Gastrocnemius medialis (tissue), 4 donors: ENCODE measurements at regions not wholly inside any gene's neighbourhood (a gene's known extent, or its start where the extent isn't known, plus 50 kb on each side); places are given as distances from the start of the nearest gene placed in this dataset.

Experiments
- ATAC-seq, 2 donors: fragments of 150-250 bp; one replicate each; pipeline ENCODE4 v1.9.1; 2016
- DNase-seq, 2 donors: peaks; one replicate each; pipeline ENCODE4 v3.0.0-alpha.2; 2019
- H3K27ac ChIP-seq, 4 donors: fragments of 200-600 bp; sonication (generic); 1 replicate in 1 of 4; 2 replicates in 3 of 4; pipeline ENCODE4 v1.5.1; 2016 to 2018; ENCODE audit warnings: mild to moderate bottlenecking in 2 of 4, moderate library complexity in 1 of 4
- H3K27me3 ChIP-seq, 3 donors: fragments of 200-600 bp; sonication (generic) in 2 of 3; 1 replicate in 1 of 3; 2 replicates in 2 of 3; pipeline versions ENCODE4 v1.5.1 to v1.6.0; 2016 to 2019; ENCODE audit warnings: mild to moderate bottlenecking in 1 of 3, moderate library complexity in 1 of 3
- H3K36me3 ChIP-seq, 2 donors: fragments of 200-600 bp; sonication (generic) in 1 of 2; one replicate each; pipeline ENCODE4 v1.5.1; 2017 to 2018
- H3K4me1 ChIP-seq, 2 donors: fragments of 200-600 bp; sonication (generic) in 1 of 2; one replicate each; pipeline ENCODE4 v1.5.1; 2016 to 2017; ENCODE audit warnings: mild to moderate bottlenecking in 2 of 2
- H3K4me3 ChIP-seq, 4 donors: fragments of 200-600 bp; sonication (generic) in 3 of 4; 1 replicate in 1 of 4; 2 replicates in 3 of 4; pipeline ENCODE4 v1.5.1; 2016 to 2019; ENCODE audit warnings: mild to moderate bottlenecking in 2 of 4
- H3K9me3 ChIP-seq, 3 donors: fragments of 200-600 bp; sonication (generic) in 2 of 3; 1 replicate in 1 of 3; 2 replicates in 2 of 3; pipeline ENCODE4 v1.5.1; 2016 to 2019
- POLR2A ChIP-seq, 2 donors: fragments of 450-650 bp; IDR thresholded peaks; one replicate each; pipeline ENCODE4 v1.6.1; 2017; ENCODE audit warnings: antibody characterized with exemption in 2 of 2, mild to moderate bottlenecking in 2 of 2, moderate library complexity in 2 of 2
- in situ Hi-C, 4 donors: fragments of 200-750 bp; cut with MboI; loops; one replicate each; pipeline versions ENCODE4 v1.15.0 to v1.8.0; 2017; ENCODE audit warnings: low sequenced_read_pairs in 4 of 4
- intact Hi-C: fragments of 100-400 bp; cut with DNase I; formaldehyde crosslinking; loops from one replicate; pipeline ENCODE4 v1.15.1; 2023; ENCODE audit warnings: low total_unique reads
- TF ChIP-seq, protein P1 (sequence below), 5 experiments: fragments of 450-650 bp in 3 of 5; fragments of 200-600 bp in 2 of 5; sonication (generic) in 2 of 5; IDR thresholded peaks in 4 of 5; conservative IDR thresholded peaks in 1 of 5; 1 replicate in 4 of 5; 2 replicates in 1 of 5; pipeline ENCODE4 v1.5.1; 2016 to 2019; ENCODE audit warnings: antibody characterized with exemption in 5 of 5, mild to moderate bottlenecking in 3 of 5, moderate library complexity in 3 of 5

DNA sequence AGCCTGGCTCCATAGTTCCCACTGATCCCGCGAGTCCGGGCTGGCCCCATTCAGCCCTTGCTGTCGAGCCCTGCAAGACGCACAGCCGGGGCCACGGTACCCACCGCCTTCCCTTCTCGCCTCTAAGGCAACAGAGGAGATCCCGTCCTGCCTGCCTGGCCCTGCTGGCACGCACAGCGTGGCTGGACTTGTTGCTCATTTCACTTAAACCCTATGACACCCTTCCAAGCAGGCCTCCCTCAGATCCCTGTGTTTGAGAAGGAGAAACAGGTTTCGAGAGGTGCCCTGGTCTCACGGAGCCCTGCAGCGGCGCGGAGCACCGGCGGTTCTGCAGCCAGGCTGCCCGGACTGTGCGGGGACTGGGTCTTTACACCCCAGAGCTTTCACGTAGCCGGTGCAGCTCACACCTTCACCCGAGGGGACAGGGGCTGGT, 1048.4 kb downstream of the BRD1 start:
- no peaks in the 10 kb centered on the region for H3K4me1 ChIP-seq
- no peak overlapping the region for H3K4me3 ChIP-seq
- H3K36me3 ChIP-seq = no peaks in the 10 kb centered on the region
- no peaks in the 10 kb centered on the region for H3K9me3 ChIP-seq
- in situ Hi-C loops (no loop called here), intact Hi-C loops (no loop called here)
- no peak overlapping the region for H3K27ac ChIP-seq
- no peak for ATAC-seq
- no peak for TF ChIP-seq POLR2A (IDR thresholded peaks at IDR 0.05)
- TF ChIP-seq, protein P1, sequence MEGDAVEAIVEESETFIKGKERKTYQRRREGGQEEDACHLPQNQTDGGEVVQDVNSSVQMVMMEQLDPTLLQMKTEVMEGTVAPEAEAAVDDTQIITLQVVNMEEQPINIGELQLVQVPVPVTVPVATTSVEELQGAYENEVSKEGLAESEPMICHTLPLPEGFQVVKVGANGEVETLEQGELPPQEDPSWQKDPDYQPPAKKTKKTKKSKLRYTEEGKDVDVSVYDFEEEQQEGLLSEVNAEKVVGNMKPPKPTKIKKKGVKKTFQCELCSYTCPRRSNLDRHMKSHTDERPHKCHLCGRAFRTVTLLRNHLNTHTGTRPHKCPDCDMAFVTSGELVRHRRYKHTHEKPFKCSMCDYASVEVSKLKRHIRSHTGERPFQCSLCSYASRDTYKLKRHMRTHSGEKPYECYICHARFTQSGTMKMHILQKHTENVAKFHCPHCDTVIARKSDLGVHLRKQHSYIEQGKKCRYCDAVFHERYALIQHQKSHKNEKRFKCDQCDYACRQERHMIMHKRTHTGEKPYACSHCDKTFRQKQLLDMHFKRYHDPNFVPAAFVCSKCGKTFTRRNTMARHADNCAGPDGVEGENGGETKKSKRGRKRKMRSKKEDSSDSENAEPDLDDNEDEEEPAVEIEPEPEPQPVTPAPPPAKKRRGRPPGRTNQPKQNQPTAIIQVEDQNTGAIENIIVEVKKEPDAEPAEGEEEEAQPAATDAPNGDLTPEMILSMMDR (IDR thresholded peaks at IDR 0.05 in 4 of 5, conservative IDR thresholded peaks at IDR 0.05 in 1 of 5) = no peak
- DNase-seq = no peak
- no peaks in the 10 kb centered on the region for H3K27me3 ChIP-seq

DNA sequence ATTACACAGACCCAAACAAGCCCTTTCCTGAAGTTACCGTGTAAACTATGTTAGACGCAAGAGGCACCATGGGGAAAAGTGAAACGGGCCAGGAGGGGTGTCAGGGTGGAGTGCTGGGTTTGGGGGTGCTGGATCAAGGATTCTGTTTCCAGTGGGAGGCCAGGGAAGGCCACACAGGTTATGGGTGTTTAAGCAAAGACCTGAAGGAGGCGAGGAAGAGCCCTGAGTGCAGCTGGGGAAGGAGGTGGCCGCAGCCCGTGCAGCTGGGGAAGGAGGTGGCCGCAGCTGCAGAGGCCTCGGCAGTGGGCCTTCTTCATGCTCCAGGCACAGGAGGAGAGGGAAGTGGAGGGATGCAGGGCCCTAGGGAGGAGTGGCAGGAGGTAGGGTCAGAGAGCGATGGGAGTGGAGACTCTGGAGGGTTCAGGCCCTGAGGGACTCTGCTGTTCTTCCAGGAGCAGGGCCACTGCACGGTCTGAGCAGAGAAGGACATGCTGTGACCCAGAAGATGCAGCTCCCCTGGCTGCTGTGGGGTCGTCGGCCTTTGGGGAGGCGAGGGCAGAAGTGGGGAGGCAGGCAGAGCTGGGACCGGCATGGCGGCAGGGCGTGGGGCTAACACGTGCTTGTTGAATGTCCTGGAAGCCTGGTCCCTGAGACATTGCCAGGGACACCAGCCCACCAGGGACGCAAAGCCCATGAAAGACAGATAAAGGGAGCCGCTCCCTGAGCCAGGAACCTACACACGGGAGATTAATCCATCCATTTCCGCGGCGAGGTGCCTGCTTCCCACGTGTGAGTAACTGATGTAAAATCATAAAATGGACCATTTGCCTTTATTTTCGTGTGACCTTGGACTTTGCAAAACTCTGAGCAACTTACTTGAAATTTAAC, 1049.1 kb downstream of the BRD1 start:
- H3K27me3 ChIP-seq = no peaks in the 10 kb centered on the region

DNA sequence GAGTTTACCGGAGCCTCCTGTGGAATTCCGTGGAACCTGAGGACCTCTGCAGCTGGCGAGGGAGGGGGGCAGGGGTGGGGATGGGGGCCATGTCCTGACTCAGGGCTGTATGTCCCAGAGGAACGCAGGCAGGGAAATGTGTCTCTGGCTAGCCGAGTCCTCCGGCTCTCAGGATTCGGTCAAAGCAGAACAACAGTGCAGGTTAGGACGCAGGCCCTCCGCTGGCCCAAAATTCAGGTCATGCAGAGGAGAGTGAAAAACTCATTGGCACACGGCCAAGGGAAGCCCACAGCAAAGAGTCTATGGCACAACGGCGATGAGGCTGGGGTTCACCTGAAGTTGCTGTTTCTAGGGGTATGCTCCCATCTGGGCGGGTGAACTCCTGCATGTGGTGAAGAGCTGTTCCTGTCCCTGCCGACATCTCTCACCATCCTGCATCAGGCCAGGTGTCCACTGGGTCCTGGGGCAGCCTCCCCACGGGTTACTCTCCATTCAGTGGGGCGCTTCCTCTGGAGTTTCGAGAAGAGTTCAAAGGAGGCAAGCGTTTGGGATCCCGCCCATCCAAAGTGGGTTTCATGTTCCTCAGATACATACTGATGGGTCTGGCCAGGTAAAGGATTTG, 1055.3 kb downstream of the BRD1 start:
- Histone ChIP-seq H3K9me3 (peaks cover 0 to 9% (median 0%) of the 10 kb centered on the region in 3 donors), H3K27ac (no peak overlapping the region), H3K27me3 (no peaks in the 10 kb centered on the region), H3K4me3 (no peak overlapping the region), H3K36me3 (no peaks in the 10 kb centered on the region), H3K4me1 (no peaks in the 10 kb centered on the region)
- ATAC-seq (no peak), DNase-seq (no peak)
- TF ChIP-seq POLR2A (IDR thresholded peaks at IDR 0.05) = no peak
- TF ChIP-seq, protein P1 (IDR thresholded peaks at IDR 0.05 in 4 of 5, conservative IDR thresholded peaks at IDR 0.05 in 1 of 5) = no peak
- intact Hi-C loops = no loop called here
- in situ Hi-C loops = no loop called here

More for the DNA sequence above, 1049.1 kb downstream of the BRD1 start:
- Histone ChIP-seq H3K4me1 (no peaks in the 10 kb centered on the region), H3K4me3 (no peak overlapping the region), H3K27ac (no peak overlapping the region), H3K36me3 (no peaks in the 10 kb centered on the region), H3K9me3 (no peaks in the 10 kb centered on the region)
- DNase-seq (no peak), ATAC-seq (no peak)
- TF ChIP-seq POLR2A (IDR thresholded peaks at IDR 0.05) = no peak
- TF ChIP-seq, protein P1 (IDR thresholded peaks at IDR 0.05 in 4 of 5, conservative IDR thresholded peaks at IDR 0.05 in 1 of 5) = no peak
- in situ Hi-C loops = no loop called here
- intact Hi-C loops = no loop called here

- DNase-seq (no peak), ATAC-seq (no peak)
- Histone ChIP-seq H3K4me1 (no peaks in the 10 kb centered on the region), H3K36me3 (no peaks in the 10 kb centered on the region), H3K27me3 (no peaks in the 10 kb centered on the region), H3K9me3 (peaks cover 0 to 20% (median 0%) of the 10 kb centered on the region in 3 donors), H3K4me3 (no peak overlapping the region), H3K27ac (no peak overlapping the region)
- in situ Hi-C loops = no loop called here
- TF ChIP-seq, protein P1 (IDR thresholded peaks at IDR 0.05 in 4 of 5, conservative IDR thresholded peaks at IDR 0.05 in 1 of 5) = no peak
- TF ChIP-seq POLR2A (IDR thresholded peaks at IDR 0.05) = no peak
- intact Hi-C loops = no loop called here
Measured at GRCh38 chr22:48765595-48765994, 1062.1 kb downstream of the BRD1 start.
